ENCODE measurements at regions not wholly inside any gene's neighbourhood (a gene's known extent, or its start where the extent isn't known, plus 50 kb on each side); places are given as distances from the start of the nearest gene placed in this dataset.

DNA sequence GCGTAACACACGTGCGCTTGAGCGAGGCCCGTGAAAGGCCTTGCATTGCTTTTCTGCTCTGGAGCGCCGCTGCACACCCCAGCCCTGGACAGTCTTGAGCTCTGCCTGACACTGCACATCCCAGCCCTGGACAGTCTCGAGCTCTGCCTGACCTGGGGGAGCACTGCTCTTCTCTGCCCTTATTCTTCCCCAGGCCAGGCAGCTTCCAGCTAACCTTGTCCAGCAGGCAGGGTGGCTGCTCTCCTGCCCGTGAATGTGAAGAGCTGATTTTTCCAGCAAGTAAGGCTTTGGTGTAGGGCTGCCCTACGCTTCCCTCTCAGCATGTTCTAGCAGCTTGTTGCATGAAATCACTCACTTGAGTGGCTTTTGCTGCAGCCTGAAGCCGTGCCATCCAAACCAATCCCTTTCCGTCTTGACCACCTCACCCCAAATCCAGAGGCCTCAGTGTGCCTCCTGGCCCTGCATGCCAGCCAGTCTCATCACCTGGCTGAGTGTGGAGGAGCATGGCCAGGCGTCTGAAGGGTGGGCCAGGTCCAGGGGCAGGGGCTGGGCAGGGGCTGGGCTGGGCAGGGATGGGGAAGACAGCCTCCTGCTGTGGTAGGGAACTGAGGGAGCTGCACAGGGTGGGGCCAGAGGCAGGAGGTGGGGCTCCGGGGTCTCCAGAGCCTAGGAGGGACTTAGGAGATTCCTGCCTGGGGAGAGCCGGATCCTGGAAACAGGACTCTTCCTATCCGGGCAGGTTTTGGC, 89.5 kb upstream of the B3GAT1 start:
- H3K27ac ChIP-seq = no peak overlapping the region
- intact Hi-C loops (cut with DNase I) = no loop called here
- no peaks in the 10 kb centered on the region for H3K9me3 ChIP-seq
- H3K4me1 ChIP-seq (replicated peaks) = no peaks in the 10 kb centered on the region
- DNase-seq (ENCODE audit: low spot score) = no peak
- 75% methylated on average over 16 of the region's 16 CpGs for WGBS
- H3K36me3 ChIP-seq = no peaks in the 10 kb centered on the region
- TF ChIP-seq, protein P1, sequence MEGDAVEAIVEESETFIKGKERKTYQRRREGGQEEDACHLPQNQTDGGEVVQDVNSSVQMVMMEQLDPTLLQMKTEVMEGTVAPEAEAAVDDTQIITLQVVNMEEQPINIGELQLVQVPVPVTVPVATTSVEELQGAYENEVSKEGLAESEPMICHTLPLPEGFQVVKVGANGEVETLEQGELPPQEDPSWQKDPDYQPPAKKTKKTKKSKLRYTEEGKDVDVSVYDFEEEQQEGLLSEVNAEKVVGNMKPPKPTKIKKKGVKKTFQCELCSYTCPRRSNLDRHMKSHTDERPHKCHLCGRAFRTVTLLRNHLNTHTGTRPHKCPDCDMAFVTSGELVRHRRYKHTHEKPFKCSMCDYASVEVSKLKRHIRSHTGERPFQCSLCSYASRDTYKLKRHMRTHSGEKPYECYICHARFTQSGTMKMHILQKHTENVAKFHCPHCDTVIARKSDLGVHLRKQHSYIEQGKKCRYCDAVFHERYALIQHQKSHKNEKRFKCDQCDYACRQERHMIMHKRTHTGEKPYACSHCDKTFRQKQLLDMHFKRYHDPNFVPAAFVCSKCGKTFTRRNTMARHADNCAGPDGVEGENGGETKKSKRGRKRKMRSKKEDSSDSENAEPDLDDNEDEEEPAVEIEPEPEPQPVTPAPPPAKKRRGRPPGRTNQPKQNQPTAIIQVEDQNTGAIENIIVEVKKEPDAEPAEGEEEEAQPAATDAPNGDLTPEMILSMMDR (IDR thresholded peaks at IDR 0.05) = no peak
- TF ChIP-seq POLR2A (IDR thresholded peaks at IDR 0.05) = no peak
- TF ChIP-seq POLR2AphosphoS5 (IDR thresholded peaks at IDR 0.05) = no peak
- H3K27me3 ChIP-seq (replicated peaks; ENCODE audit: insufficient read depth) = no peaks in the 10 kb centered on the region
- H3K4me3 ChIP-seq = no peak overlapping the region

DNA sequence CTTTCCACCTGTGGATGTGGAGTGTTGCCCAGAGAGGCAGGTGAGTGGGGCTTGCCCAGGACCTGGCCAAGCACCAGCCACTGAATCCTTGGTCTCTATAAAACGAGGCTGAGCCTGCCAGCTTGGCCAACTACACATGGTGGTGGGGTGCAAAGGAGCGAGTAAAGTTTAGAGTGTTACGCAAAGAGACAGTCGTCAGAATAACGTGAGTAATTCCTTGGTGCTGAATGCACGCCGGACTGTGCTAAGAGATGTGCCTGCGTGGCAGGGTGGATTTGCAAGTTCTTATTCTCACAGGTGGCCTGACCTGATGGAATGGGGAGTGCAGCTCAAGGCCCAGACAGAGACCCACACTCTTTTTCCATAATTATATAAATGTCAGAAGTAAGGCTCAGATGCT, 88.6 kb upstream of the B3GAT1 start:
- WGBS = 69% methylated on average over 8 of the region's 8 CpGs
- Histone ChIP-seq H3K4me3 (no peak overlapping the region), H3K9me3 (no peaks in the 10 kb centered on the region), H3K4me1 (replicated peaks) (no peaks in the 10 kb centered on the region), H3K27ac (no peak overlapping the region), H3K27me3 (replicated peaks; ENCODE audit: insufficient read depth) (no peaks in the 10 kb centered on the region), H3K36me3 (no peaks in the 10 kb centered on the region)
- intact Hi-C loops (cut with DNase I) = no loop called here
- TF ChIP-seq, protein P1 (IDR thresholded peaks at IDR 0.05) = no peak
- no peak for TF ChIP-seq POLR2A (IDR thresholded peaks at IDR 0.05)
- TF ChIP-seq POLR2AphosphoS5 (IDR thresholded peaks at IDR 0.05) = no peak
- DNase-seq (ENCODE audit: low spot score) = no peak

DNA sequence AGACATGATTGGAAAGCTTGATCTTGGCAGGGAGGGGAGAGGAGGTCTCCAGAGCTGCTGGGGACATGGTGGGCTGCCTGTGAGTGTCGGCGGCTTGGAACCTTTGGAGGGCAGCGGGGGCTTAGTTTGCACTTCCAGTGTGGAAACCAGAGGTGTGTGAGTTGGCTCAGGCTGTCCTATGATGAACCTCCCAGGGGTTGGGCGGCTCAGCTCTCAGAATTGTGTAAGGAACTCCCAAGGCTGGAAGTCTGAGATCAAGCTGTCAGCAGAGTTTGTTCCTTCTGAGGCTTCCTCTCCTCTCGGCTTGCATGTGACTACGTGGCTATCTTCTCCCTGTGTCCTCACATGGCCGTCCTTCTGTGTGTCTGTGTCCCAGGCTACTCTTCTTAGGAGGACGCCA, 87.9 kb upstream of the B3GAT1 start:
- no peaks in the 10 kb centered on the region for H3K27me3 ChIP-seq (replicated peaks; ENCODE audit: insufficient read depth)

DNA sequence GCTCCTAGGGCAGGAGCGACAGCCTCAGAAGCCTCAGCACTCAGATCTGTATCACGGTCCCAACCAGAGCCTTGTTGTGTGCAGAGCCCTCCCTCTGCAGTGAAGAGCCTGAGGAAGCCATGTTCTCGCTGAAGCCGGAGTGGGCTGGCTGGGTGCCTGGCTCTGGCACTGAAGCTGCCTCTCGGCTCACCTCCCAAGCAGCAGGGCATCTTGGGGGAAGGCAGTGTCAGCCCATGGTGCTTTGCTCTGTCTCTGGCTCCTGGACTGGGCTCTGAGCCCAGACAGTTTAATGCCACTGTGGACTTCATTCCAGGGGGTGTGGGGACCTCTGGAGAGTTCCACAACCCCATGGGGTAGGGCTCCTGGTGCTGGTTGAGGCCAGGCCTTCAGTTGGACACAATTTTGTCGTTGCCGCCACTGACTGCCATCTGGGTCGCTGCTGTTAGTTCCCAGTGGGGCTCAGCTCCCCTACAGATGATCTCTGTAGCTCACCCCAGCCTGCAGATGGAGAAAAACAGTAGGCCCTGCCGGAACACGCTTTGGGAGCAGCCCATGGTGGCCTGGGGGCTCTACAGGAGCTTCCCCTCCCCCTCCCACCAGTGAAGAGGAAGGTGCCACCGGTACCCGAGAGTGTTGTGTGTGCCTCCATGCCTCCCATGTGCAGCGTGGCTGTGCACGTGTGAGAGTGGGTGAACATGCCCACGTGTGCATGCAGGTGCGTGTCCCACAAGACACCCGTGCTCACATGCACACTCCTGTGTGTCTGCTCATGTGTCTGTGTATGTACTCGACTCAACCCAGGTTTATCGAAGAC, 86.5 kb upstream of the B3GAT1 start:
- TF ChIP-seq POLR2AphosphoS5 (IDR thresholded peaks at IDR 0.05) (no peak), POLR2A (IDR thresholded peaks at IDR 0.05) (no peak)
- TF ChIP-seq, protein P1 (IDR thresholded peaks at IDR 0.05) = no peak
- peak; percentile 37 for DNase-seq (ENCODE audit: low spot score)
- peak overlapping the region; percentile 1 to 74 for H3K27ac ChIP-seq

More for the DNA sequence above, 87.9 kb upstream of the B3GAT1 start:
- H3K9me3 ChIP-seq = no peaks in the 10 kb centered on the region
- H3K27ac ChIP-seq = no peak overlapping the region
- intact Hi-C loops (cut with DNase I) = no loop called here
- H3K4me1 ChIP-seq (replicated peaks) = no peaks in the 10 kb centered on the region
- H3K4me3 ChIP-seq = no peak overlapping the region
- WGBS = 97% methylated on average over 8 of the region's 8 CpGs
- H3K36me3 ChIP-seq = no peaks in the 10 kb centered on the region
- TF ChIP-seq, protein P1 (IDR thresholded peaks at IDR 0.05) = no peak
- TF ChIP-seq POLR2AphosphoS5 (IDR thresholded peaks at IDR 0.05) (no peak), POLR2A (IDR thresholded peaks at IDR 0.05) (no peak)
- DNase-seq (ENCODE audit: low spot score) = no peak

More for the DNA sequence above, 86.5 kb upstream of the B3GAT1 start:
- H3K9me3 ChIP-seq = no peaks in the 10 kb centered on the region
- H3K4me1 ChIP-seq (replicated peaks) = no peaks in the 10 kb centered on the region
- no peak overlapping the region for H3K4me3 ChIP-seq
- no peaks in the 10 kb centered on the region for H3K36me3 ChIP-seq
- intact Hi-C loops (cut with DNase I) = no loop called here
- WGBS = 85% methylated on average over 16 of the region's 19 CpGs
- H3K27me3 ChIP-seq (replicated peaks; ENCODE audit: insufficient read depth) = no peaks in the 10 kb centered on the region

Data from prostate gland (tissue), 2 donors.